ENCODE measurements at regions not wholly inside any gene's neighbourhood (a gene's known extent, or its start where the extent isn't known, plus 50 kb on each side); places are given as distances from the start of the nearest gene placed in this dataset.

DNA sequence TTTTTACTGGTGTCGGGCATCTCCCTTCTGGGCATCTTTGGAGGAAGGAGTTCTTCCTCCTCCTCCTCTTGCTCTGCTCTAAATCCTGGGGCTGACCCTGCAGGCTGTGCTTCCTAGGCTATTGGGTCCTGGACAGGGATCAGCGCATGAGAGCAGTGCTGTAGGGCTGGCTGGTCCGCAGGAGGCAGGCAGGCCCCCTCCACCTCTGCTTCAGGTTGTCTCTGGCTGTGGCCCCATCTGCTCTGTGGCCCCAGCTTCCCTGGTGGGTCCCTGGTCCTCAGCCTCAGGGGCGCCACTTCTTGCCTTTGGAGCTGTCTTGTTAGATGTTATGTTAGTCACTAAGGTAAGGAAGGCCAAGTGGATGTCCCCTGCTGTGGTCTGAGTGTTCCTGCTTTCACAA, 237.3 kb upstream of the PITRM1 start:
- Histone ChIP-seq H3K9ac (no peak overlapping the region), H3K27me3 (no peaks in the 10 kb centered on the region), H3K4me3 (no peak overlapping the region), H3K9me3 (peaks cover 21% of the 10 kb centered on the region), H3K4me2 (no peak overlapping the region), H3K4me1 (peaks cover 13% of the 10 kb centered on the region; the same call in 1 of the 2 replicates), H3K27ac (no peak overlapping the region), H4K20me1 (no peaks in the 10 kb centered on the region), H3K36me3 (no peaks in the 10 kb centered on the region)
- no peak for TF ChIP-seq Cebpa-rat (IDR thresholded peaks at IDR 0.05)

DNA sequence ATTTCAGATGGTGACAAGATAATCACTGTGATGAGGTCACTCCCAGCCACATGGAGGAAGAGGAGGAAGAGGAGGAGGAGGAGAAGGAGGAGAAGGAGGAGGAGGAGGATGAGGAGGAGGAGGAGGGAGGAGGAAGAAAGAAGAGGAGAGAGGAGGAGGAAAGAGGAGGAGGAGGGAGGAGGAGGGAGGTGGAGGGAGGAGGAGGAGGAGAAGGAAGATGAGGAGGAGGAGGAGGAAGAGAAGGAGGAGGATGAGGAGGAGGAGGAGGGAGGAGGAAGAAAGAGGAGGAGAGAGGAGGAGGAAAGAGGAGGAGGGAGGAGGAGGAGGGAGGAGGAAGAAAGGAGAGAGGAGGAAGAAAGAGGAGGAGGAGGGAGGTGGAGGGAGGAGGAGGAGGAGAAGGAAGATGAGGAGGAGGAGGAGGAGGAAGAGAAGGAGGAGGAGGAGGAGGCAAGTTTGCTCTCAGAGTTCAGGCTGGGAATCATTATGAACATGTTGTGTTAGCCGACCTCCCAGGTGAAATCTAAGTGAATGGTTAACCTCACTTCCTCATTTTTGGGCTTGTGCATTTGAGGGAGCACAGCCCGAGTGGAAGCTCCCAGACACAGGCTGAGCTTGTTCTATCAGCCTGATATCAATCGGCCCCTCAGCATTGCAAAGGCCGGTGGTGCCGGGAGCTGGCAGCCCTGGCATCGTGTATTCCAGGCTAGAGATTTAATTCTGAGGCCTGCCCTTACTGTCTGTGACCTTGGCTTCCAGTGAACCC, 236.2 kb upstream of the PITRM1 start:
- no peak overlapping the region for H3K4me2 ChIP-seq
- H3K27ac ChIP-seq = no peak overlapping the region
- no peak for TF ChIP-seq Cebpa-rat (IDR thresholded peaks at IDR 0.05)
- peaks cover 21% of the 10 kb centered on the region for H3K9me3 ChIP-seq
- no peak overlapping the region for H3K9ac ChIP-seq
- H3K27me3 ChIP-seq = no peaks in the 10 kb centered on the region
- H3K36me3 ChIP-seq = no peaks in the 10 kb centered on the region
- H4K20me1 ChIP-seq = no peaks in the 10 kb centered on the region
- H3K4me1 ChIP-seq = peaks cover 13% of the 10 kb centered on the region; the same call in 1 of the 2 replicates
- H3K4me3 ChIP-seq = no peak overlapping the region

DNA sequence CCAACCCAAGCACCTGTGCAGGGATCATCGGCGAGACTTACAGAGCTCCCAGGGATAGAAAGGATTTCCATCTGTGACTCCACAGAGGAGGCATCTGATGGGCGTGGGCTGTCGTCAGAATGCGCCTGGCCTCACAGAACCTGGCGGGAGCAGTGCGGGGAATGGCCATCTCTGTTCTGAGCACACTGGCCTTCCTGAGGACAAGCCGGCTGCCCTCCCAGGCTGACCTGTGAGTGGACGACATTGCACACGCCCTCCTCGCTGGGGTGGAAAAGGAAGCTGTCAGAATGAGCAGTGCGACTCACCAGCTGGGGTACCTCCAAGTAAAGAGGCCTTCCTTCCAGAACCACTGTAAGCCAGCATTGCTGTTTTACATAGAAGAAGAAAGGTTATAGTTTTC, 234.6 kb upstream of the PITRM1 start:
- Histone ChIP-seq H3K9ac (no peak overlapping the region), H4K20me1 (no peaks in the 10 kb centered on the region), H3K36me3 (no peaks in the 10 kb centered on the region), H3K27me3 (no peaks in the 10 kb centered on the region), H3K4me2 (peak overlapping the region; percentile 18; the same call in 1 of the 2 replicates), H3K4me3 (no peak overlapping the region), H3K4me1 (peaks cover 18% of the 10 kb centered on the region), H3K27ac (no peak overlapping the region), H3K9me3 (peaks cover 21% of the 10 kb centered on the region)
- no peak for TF ChIP-seq Cebpa-rat (IDR thresholded peaks at IDR 0.05)

DNA sequence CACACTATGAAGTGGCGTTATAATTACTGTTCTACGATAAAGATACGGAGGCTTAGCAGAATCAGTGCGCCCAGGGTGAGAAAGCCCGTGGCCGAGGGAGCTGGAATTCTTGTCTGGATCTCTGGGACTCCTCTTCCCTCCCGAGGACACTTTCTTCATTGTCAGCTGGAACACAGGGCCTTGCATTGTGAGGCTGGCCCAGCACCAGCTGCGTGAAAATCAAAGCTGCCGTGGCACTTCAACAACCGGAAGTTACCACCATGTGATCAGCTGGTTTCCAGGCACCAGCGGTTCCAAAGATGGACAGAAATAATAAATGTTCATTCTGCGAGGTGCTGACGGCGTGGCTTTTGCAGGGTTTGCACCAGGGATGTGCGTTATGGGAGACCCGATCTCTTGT, 234.0 kb upstream of the PITRM1 start:
- Histone ChIP-seq H3K36me3 (no peaks in the 10 kb centered on the region), H3K4me1 (peaks cover 18% of the 10 kb centered on the region), H3K27ac (no peak overlapping the region), H3K4me2 (peak overlapping the region; percentile 18; the same call in 1 of the 2 replicates), H3K4me3 (no peak overlapping the region), H3K9ac (no peak overlapping the region), H3K9me3 (peaks cover 15% of the 10 kb centered on the region), H4K20me1 (no peaks in the 10 kb centered on the region), H3K27me3 (no peaks in the 10 kb centered on the region)
- TF ChIP-seq Cebpa-rat (IDR thresholded peaks at IDR 0.05) = no peak

DNA sequence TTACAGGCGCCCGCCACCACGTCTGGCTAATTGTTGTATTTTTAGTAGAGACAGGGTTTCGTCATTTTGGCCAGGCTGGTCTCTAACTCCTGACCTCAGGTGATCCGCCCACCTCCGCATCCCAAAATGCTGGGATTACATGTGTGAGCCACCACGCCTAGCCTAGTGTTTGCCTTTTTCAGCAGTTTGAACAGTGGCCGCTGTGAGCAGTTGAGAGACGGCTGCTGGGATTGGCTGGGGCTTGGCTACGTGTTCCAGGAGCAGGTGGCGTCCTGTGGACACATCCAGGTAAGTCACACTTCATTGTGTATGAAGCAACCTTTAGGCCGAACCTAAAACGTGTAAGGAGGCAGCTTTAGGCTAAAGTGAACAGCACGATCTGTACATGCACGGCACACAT, 231.8 kb upstream of the PITRM1 start:
- no peaks in the 10 kb centered on the region for H4K20me1 ChIP-seq
- no peak overlapping the region for H3K9ac ChIP-seq
- H3K27me3 ChIP-seq = no peaks in the 10 kb centered on the region
- TF ChIP-seq Cebpa-rat (IDR thresholded peaks at IDR 0.05) = no peak
- H3K36me3 ChIP-seq = no peaks in the 10 kb centered on the region
- peaks cover 10% of the 10 kb centered on the region; the same call in 1 of the 2 replicates for H3K9me3 ChIP-seq
- no peak overlapping the region for H3K27ac ChIP-seq
- no peak overlapping the region for H3K4me3 ChIP-seq
- H3K4me1 ChIP-seq = peaks cover 25% of the 10 kb centered on the region
- no peak overlapping the region for H3K4me2 ChIP-seq

DNA sequence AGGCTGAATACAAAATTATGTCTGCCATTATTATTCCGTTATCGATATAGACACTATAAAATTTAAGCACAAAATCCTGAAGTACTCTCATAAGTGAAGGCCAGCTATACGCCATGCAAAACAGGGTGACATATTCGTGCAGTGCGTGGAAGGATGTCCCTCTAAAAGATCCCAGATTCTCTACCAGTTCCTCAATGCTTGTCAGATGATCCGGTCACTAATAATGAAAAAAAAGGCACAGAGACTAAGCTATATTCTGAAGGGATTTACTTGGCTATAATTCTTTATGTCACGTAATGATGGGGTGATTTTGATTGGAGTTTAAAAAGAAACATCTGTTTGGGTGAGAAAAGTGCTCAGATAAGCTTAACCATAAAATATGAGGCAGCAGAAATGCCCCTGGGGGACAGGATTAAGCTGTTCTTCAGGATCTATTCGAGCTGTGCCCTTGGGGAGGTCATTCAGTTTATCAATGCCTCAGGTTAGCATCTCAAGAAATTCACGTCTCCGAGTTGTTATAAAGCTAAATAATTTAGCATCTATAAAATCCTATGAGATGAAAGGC, 229.7 kb upstream of the PITRM1 start:
- Histone ChIP-seq H3K9me3 (peaks cover 10% of the 10 kb centered on the region; the same call in 1 of the 2 replicates), H3K27me3 (no peaks in the 10 kb centered on the region), H3K36me3 (no peaks in the 10 kb centered on the region), H3K27ac (no peak overlapping the region), H3K4me2 (no peak overlapping the region), H3K4me1 (peaks cover 32% of the 10 kb centered on the region), H4K20me1 (no peaks in the 10 kb centered on the region), H3K9ac (no peak overlapping the region), H3K4me3 (no peak overlapping the region)
- no peak for TF ChIP-seq Cebpa-rat (IDR thresholded peaks at IDR 0.05)

DNA sequence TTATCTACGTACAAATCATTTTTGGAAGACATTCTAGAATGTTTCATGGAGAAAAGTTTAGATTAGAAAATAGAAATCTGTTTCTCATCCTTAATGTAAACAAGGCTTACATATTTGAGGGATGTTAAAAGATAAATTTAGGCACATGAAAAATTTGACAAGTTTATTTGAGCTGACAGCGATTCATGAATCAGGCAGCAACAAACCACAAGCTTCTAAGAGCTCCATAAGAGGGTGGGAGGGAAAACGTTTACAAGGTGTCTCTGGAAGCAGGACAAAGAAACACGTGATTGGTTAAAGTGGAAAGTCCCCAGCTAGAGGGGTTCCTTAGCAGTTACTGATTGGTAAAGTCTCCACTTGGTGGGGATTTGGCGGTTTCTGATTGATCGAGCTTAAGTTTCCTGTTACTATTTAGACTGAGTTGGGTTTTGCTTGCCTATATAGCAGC, 228.9 kb upstream of the PITRM1 start:
- no peak overlapping the region for H3K4me2 ChIP-seq
- no peaks in the 10 kb centered on the region for H3K27me3 ChIP-seq
- H4K20me1 ChIP-seq = no peaks in the 10 kb centered on the region
- no peaks in the 10 kb centered on the region for H3K36me3 ChIP-seq
- peaks cover 6% of the 10 kb centered on the region; the same call in 1 of the 2 replicates for H3K9me3 ChIP-seq
- peaks cover 32% of the 10 kb centered on the region for H3K4me1 ChIP-seq
- TF ChIP-seq Cebpa-rat (IDR thresholded peaks at IDR 0.05) = no peak
- no peak overlapping the region for H3K4me3 ChIP-seq
- no peak overlapping the region for H3K27ac ChIP-seq
- no peak overlapping the region for H3K9ac ChIP-seq

DNA sequence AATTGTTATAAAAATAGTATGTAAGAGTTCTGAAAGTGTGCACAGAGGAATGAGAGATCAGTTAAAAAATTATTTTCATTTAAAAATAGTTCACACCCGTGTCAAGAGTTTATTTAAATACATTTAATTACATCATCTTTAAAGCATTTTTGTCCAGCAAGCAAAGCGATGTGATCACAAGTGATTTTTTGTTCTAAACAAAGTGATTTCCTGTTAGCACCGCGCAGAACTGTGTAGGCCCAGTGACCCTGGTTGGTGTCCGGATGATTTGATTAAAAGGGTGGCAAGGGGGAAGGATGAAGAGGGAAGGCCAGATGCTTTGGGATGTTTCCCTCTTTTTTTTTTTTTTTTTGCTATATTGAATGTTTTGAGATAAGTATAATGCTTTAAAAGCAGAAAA, 227.8 kb upstream of the PITRM1 start:
- H3K27ac ChIP-seq = no peak overlapping the region
- H3K9me3 ChIP-seq = peaks cover 6% of the 10 kb centered on the region; the same call in 1 of the 2 replicates
- no peak overlapping the region for H3K9ac ChIP-seq
- no peak for TF ChIP-seq Cebpa-rat (IDR thresholded peaks at IDR 0.05)
- H3K4me2 ChIP-seq = no peak overlapping the region
- no peaks in the 10 kb centered on the region for H3K27me3 ChIP-seq
- H3K4me1 ChIP-seq = peaks cover 37% of the 10 kb centered on the region
- no peaks in the 10 kb centered on the region for H3K36me3 ChIP-seq
- no peaks in the 10 kb centered on the region for H4K20me1 ChIP-seq
- H3K4me3 ChIP-seq = no peak overlapping the region

DNA sequence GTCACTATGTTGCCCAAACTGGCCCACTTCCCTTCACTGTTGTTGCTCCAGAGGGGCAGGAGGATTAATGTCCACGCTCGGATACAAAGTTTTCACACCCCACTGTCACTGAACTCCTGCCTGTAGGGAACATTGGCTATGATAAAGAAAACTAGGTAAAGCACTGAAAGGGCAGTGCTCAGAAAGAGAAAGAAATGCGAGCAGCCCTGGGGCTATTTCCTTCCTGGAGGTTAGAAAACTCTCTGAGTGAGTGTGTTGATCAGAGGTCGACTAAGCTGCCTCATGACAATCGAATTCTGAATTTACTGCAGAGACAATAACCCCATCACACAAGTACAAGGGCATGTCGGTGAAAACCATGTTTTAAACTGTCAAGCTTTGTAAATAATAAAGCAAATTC, 227.2 kb upstream of the PITRM1 start:
- no peak overlapping the region for H3K27ac ChIP-seq
- H3K4me1 ChIP-seq = peaks cover 43% of the 10 kb centered on the region
- peak overlapping the region; percentile 38; the same call in 1 of the 2 replicates for H3K4me2 ChIP-seq
- H4K20me1 ChIP-seq = no peaks in the 10 kb centered on the region
- H3K9ac ChIP-seq = no peak overlapping the region
- H3K27me3 ChIP-seq = no peaks in the 10 kb centered on the region
- no peak overlapping the region for H3K4me3 ChIP-seq
- H3K36me3 ChIP-seq = no peaks in the 10 kb centered on the region
- peaks cover 8% of the 10 kb centered on the region for H3K9me3 ChIP-seq
- no peak for TF ChIP-seq Cebpa-rat (IDR thresholded peaks at IDR 0.05)
